ENCODE measurements at regions not wholly inside any gene's neighbourhood (a gene's known extent, or its start where the extent isn't known, plus 50 kb on each side); places are given as distances from the start of the nearest gene placed in this dataset.

DNA sequence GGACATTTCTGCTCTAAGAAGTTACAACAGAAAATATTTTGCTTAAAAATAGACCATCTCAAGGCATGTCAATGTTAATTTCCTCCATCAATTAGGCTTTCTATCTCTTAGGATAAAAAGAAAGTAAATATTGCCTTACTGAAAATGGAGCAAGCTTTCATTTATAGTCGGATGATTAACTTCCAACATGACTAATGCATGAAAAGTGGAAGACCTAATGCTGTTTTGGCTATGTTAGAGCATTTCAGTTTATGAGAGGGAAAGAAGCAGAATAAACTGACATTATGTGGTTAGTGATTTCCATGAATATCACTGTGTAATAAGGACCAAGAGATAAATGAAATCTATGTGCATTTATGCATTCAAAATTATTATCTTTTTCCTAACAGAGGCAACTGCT is 475.2 kb upstream of the UBE2E3 start:
- Mint-ChIP-seq H3K4me3 (ENCODE audit: unreplicated experiment) (no peak overlapping the region), H3K27ac (ENCODE audit: low read depth, unreplicated experiment) (no peak overlapping the region), H3K4me1 (ENCODE audit: insufficient read depth, unreplicated experiment) (no peaks in the 10 kb centered on the region), H3K27me3 (ENCODE audit: insufficient read depth, unreplicated experiment) (no peaks in the 10 kb centered on the region), H3K36me3 (ENCODE audit: insufficient read depth, unreplicated experiment) (no peaks in the 10 kb centered on the region), H3K9me3 (ENCODE audit: unreplicated experiment) (no peaks in the 10 kb centered on the region)
- no TSS peak for BruUV-seq (replicated peaks)
- intact Hi-C loops (cut with micrococcal nuclease) = no loop called here
- POLR2A ChIA-PET = no interaction called here
- CTCF ChIA-PET = interaction anchor here (0.6 kb wide), 1 partner anchor 31 kb away, joined by 3 read pairs; no protein-coding TSS in a partner anchor
- TF ChIP-seq, protein P1, sequence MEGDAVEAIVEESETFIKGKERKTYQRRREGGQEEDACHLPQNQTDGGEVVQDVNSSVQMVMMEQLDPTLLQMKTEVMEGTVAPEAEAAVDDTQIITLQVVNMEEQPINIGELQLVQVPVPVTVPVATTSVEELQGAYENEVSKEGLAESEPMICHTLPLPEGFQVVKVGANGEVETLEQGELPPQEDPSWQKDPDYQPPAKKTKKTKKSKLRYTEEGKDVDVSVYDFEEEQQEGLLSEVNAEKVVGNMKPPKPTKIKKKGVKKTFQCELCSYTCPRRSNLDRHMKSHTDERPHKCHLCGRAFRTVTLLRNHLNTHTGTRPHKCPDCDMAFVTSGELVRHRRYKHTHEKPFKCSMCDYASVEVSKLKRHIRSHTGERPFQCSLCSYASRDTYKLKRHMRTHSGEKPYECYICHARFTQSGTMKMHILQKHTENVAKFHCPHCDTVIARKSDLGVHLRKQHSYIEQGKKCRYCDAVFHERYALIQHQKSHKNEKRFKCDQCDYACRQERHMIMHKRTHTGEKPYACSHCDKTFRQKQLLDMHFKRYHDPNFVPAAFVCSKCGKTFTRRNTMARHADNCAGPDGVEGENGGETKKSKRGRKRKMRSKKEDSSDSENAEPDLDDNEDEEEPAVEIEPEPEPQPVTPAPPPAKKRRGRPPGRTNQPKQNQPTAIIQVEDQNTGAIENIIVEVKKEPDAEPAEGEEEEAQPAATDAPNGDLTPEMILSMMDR (IDR thresholded peaks at IDR 0.05; ENCODE audit: unreplicated experiment) = no peak
- peak; percentile 7 for DNase-seq (ENCODE audit: unreplicated experiment)

DNA sequence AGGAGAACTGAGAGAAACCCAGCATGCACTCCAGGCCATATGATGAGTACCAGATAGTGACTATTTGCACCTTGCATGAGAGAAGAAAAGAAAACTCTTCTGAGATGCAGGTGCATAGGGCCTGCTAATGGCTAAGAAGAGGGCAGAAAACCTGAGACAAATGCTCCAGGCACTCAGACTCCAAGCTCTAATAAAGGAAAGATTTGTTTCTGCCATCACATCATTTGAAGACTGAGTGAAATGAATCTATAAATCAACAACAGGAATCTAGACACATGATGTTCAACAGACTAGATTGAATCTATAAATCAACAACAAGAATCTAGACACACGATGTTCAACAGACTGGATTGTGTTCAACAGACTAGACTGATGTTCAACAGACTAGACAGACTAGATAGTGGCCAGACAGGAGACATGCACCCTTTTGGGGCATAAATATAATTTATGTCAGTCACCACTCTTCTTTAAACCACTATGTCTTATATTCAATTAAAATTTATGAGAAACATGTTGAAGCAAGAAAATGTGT is 482.7 kb upstream of the UBE2E3 start:
- no peaks in the 10 kb centered on the region for H3K27me3 Mint-ChIP-seq (ENCODE audit: insufficient read depth, unreplicated experiment)
- H3K9me3 Mint-ChIP-seq (ENCODE audit: unreplicated experiment) = peaks cover 11% of the 10 kb centered on the region
- H3K4me1 Mint-ChIP-seq (ENCODE audit: insufficient read depth, unreplicated experiment) = peaks cover 9% of the 10 kb centered on the region
- DNase-seq (ENCODE audit: unreplicated experiment) = no peak
- no TSS peak for BruUV-seq (replicated peaks)
- H3K4me3 Mint-ChIP-seq (ENCODE audit: unreplicated experiment) = no peak overlapping the region
- no peaks in the 10 kb centered on the region for H3K36me3 Mint-ChIP-seq (ENCODE audit: insufficient read depth, unreplicated experiment)
- ChIA-PET POLR2A (no interaction called here), CTCF (no interaction called here)
- TF ChIP-seq, protein P1 (IDR thresholded peaks at IDR 0.05; ENCODE audit: unreplicated experiment) = no peak
- no peak overlapping the region for H3K27ac Mint-ChIP-seq (ENCODE audit: low read depth, unreplicated experiment)
- intact Hi-C loops (cut with micrococcal nuclease) = no loop called here

DNA sequence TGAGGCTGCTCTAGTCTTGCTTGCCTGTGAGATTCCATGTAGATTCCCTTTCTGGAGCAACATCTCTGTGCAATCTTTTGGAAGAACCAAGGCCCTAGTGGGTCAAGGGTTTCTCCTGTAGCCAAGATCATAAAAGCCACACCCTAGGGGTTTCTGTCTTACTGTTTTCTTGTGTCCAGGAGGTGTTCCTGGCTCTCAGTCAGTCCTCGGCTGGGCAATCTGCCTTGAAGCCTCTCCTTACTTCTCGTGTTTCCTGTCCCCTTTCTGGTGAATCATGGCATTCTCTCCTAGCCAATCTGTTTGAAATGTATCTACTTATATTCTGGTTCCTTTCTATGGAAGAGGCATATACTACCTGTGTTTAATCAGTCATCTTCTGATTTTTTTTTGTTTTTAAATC is 484.8 kb upstream of the UBE2E3 start:
- Mint-ChIP-seq H3K4me3 (ENCODE audit: unreplicated experiment) (no peak overlapping the region), H3K36me3 (ENCODE audit: insufficient read depth, unreplicated experiment) (no peaks in the 10 kb centered on the region), H3K27me3 (ENCODE audit: insufficient read depth, unreplicated experiment) (no peaks in the 10 kb centered on the region), H3K9me3 (ENCODE audit: unreplicated experiment) (peaks cover 11% of the 10 kb centered on the region), H3K27ac (ENCODE audit: low read depth, unreplicated experiment) (peak overlapping the region; percentile 49), H3K4me1 (ENCODE audit: insufficient read depth, unreplicated experiment) (peaks cover 9% of the 10 kb centered on the region)
- intact Hi-C loops (cut with micrococcal nuclease) = no loop called here
- BruUV-seq (replicated peaks) = no TSS peak
- CTCF ChIA-PET = no interaction called here
- TF ChIP-seq, protein P1 (IDR thresholded peaks at IDR 0.05; ENCODE audit: unreplicated experiment) = no peak
- peak; percentile 59 for DNase-seq (ENCODE audit: unreplicated experiment)
- POLR2A ChIA-PET = no interaction called here

DNA sequence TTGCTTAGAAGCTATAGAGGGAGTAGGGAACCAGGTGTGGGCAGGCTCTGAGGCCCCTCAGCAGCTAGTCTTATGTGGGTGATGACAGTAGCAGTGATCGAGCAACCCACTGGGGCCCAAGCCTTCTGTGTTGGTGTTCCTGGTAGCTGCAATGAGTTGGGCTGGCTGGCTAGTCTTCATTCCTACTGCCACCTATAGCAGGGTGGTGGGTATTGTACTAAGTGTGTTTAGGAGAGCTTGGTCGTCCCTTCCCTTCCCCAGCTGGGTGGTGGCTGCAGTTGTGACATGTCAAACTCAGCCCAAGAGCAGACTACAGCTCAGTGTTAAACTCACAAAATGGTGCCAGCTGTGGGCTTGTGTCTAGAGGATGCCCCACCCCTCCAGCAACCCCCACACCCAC is 486.1 kb upstream of the UBE2E3 start:
- H3K36me3 Mint-ChIP-seq (ENCODE audit: insufficient read depth, unreplicated experiment) = no peaks in the 10 kb centered on the region
- no peak overlapping the region for H3K27ac Mint-ChIP-seq (ENCODE audit: low read depth, unreplicated experiment)
- TF ChIP-seq, protein P1 (IDR thresholded peaks at IDR 0.05; ENCODE audit: unreplicated experiment) = no peak
- BruUV-seq (replicated peaks) = no TSS peak
- DNase-seq (ENCODE audit: unreplicated experiment) = no peak
- H3K4me3 Mint-ChIP-seq (ENCODE audit: unreplicated experiment) = no peak overlapping the region
- POLR2A ChIA-PET = no interaction called here
- intact Hi-C loops (cut with micrococcal nuclease) = no loop called here
- no peaks in the 10 kb centered on the region for H3K27me3 Mint-ChIP-seq (ENCODE audit: insufficient read depth, unreplicated experiment)
- H3K9me3 Mint-ChIP-seq (ENCODE audit: unreplicated experiment) = peaks cover 6% of the 10 kb centered on the region
- CTCF ChIA-PET = interaction anchor here (0.6 kb wide), 1 partner anchor 368 kb away, joined by 3 read pairs; no protein-coding TSS in a partner anchor
- peaks cover 9% of the 10 kb centered on the region for H3K4me1 Mint-ChIP-seq (ENCODE audit: insufficient read depth, unreplicated experiment)
